ENCODE measurements at regions not wholly inside any gene's neighbourhood (a gene's known extent, or its start where the extent isn't known, plus 50 kb on each side); places are given as distances from the start of the nearest gene placed in this dataset.

- Histone ChIP-seq H3K36me3 (ENCODE audit: low read depth) (no peaks in the 10 kb centered on the region), H3K4me3 (ENCODE audit: severe bottlenecking) (no peak overlapping the region), H3K27ac (ENCODE audit: poor library complexity, severe bottlenecking) (no peak overlapping the region), H3K27me3 (ENCODE audit: insufficient read depth, poor library complexity, severe bottlenecking) (no peaks in the 10 kb centered on the region), H3K9me3 (ENCODE audit: severe bottlenecking) (no peaks in the 10 kb centered on the region), H3K4me1 (ENCODE audit: insufficient read depth, poor library complexity, severe bottlenecking) (peaks cover 29% of the 10 kb centered on the region)
- TF ChIP-seq CTCF (IDR thresholded peaks at IDR 0.05; ENCODE audit: poor library complexity, severe bottlenecking), result peak; percentile 51
- peak; percentile 39; the same call in 1 of the 3 replicates for ATAC-seq (ENCODE audit: low read depth)
- no peak for DNase-seq (ENCODE audit: low spot score)
Observed at GRCh38 chr12:75816897-75817296, 214.7 kb downstream of the PHLDA1 start.

GRCh38 chr12:75815756-75816155 lies 215.8 kb downstream of the PHLDA1 start:
- H3K27ac ChIP-seq (ENCODE audit: poor library complexity, severe bottlenecking), result no peak overlapping the region
- ATAC-seq (ENCODE audit: low read depth), result no peak

GRCh38 chr12:75814851-75815754 lies 216.5 kb downstream of the PHLDA1 start:
- no peak for DNase-seq (ENCODE audit: low spot score)
- Histone ChIP-seq H3K27me3 (ENCODE audit: insufficient read depth, poor library complexity, severe bottlenecking) (no peaks in the 10 kb centered on the region), H3K9me3 (ENCODE audit: severe bottlenecking) (no peaks in the 10 kb centered on the region), H3K27ac (ENCODE audit: poor library complexity, severe bottlenecking) (no peak overlapping the region), H3K36me3 (ENCODE audit: low read depth) (no peaks in the 10 kb centered on the region), H3K4me1 (ENCODE audit: insufficient read depth, poor library complexity, severe bottlenecking) (peaks cover 14% of the 10 kb centered on the region), H3K4me3 (ENCODE audit: severe bottlenecking) (no peak overlapping the region)
- TF ChIP-seq CTCF (IDR thresholded peaks at IDR 0.05; ENCODE audit: poor library complexity, severe bottlenecking), result no peak
- peak; percentile 90 for ATAC-seq (ENCODE audit: low read depth)

More at GRCh38 chr12:75815756-75816155, 215.8 kb downstream of the PHLDA1 start:
- Histone ChIP-seq H3K9me3 (ENCODE audit: severe bottlenecking) (no peaks in the 10 kb centered on the region), H3K4me3 (ENCODE audit: severe bottlenecking) (no peak overlapping the region), H3K4me1 (ENCODE audit: insufficient read depth, poor library complexity, severe bottlenecking) (peaks cover 21% of the 10 kb centered on the region), H3K36me3 (ENCODE audit: low read depth) (no peaks in the 10 kb centered on the region), H3K27me3 (ENCODE audit: insufficient read depth, poor library complexity, severe bottlenecking) (no peaks in the 10 kb centered on the region)
- no peak for TF ChIP-seq CTCF (IDR thresholded peaks at IDR 0.05; ENCODE audit: poor library complexity, severe bottlenecking)
- no peak for DNase-seq (ENCODE audit: low spot score)

GRCh38 chr12:75813072-75813471 lies 218.5 kb downstream of the PHLDA1 start:
- Histone ChIP-seq H3K27me3 (ENCODE audit: insufficient read depth, poor library complexity, severe bottlenecking) (no peaks in the 10 kb centered on the region), H3K4me1 (ENCODE audit: insufficient read depth, poor library complexity, severe bottlenecking) (peaks cover 12% of the 10 kb centered on the region), H3K27ac (ENCODE audit: poor library complexity, severe bottlenecking) (no peak overlapping the region), H3K4me3 (ENCODE audit: severe bottlenecking) (no peak overlapping the region), H3K36me3 (ENCODE audit: low read depth) (no peaks in the 10 kb centered on the region), H3K9me3 (ENCODE audit: severe bottlenecking) (peaks cover 4% of the 10 kb centered on the region)
- no peak for ATAC-seq (ENCODE audit: low read depth)
- DNase-seq (ENCODE audit: low spot score), result no peak
- no peak for TF ChIP-seq CTCF (IDR thresholded peaks at IDR 0.05; ENCODE audit: poor library complexity, severe bottlenecking)
